HG02870 (cell line): ENCODE measurements at regions not wholly inside any gene's neighbourhood (a gene's known extent, or its start where the extent isn't known, plus 50 kb on each side); places are given as distances from the start of the nearest gene placed in this dataset.
"Not testable (repeated sequence)": the region's sequence is repeated elsewhere in the genome, so short reads cannot be mapped to it uniquely, and the experiment has no call there.

Source experiments
- ATAC-seq: cut with Tn5 transposase; IDR thresholded peaks from one replicate; pipeline ENCODE4 v1.9.1; 2021; ENCODE audit warnings: mild to moderate bottlenecking, moderate library complexity; ENCODE audit not compliant: unreplicated experiment

DNA sequence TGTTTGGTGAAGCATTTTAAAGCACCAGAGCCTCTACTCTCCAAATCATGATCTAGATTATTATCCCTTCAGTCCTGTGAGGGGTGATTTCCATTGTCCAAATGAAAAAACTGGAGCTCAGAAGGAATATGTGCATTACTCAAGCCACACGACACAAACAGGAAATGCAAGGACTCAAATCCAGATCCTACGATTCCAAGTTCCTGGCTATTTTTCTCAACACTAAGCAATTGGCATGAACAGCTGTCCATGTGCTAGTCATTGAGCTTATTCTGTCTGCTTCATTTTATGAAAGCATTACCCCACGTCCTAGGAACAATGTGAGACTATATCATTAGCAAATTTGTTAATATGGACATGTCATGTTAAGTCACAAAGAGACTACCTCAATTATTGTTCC is 273.1 kb upstream of the LYPLAL1 start:
- no peak for ATAC-seq

DNA sequence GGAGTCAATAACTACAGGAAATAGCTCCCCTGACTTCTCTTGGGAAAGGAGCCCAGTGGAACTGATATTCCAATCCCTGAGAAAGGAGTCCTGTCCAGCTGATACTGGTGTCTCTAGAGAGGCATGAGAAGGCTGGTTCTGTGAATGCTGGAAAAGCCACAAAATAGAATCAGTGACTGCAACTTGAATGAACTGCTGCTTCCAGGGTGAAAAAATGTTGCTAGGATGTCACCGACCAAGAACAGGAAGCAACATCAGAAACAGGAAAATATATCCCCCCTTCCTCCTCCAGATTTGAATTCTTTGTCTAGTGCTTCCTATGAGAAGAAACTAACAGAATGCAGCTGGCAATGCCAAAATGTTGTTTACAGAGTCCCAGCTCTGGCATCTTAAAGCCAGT is 269.3 kb upstream of the LYPLAL1 start:
- ATAC-seq = no peak

DNA sequence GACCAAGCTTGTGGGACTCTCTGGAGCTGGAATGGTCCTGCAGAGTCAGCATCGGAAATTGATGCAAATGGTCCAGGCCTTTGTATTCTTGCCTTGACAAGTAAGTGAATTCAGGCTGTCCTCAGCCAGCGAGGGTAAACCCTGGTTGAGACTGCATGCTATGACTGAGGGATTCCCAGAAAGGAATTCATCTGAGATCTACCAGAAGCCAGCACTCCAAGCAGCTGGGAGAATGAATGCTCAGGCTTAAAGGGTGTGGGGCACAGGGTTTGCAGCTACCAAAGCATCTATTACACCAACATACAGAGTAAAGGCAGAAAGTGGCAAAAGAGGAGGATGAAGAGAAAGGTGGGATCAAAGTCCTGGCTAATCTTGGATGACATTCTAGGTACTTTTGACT is 257.0 kb upstream of the LYPLAL1 start:
- ATAC-seq = no peak

DNA sequence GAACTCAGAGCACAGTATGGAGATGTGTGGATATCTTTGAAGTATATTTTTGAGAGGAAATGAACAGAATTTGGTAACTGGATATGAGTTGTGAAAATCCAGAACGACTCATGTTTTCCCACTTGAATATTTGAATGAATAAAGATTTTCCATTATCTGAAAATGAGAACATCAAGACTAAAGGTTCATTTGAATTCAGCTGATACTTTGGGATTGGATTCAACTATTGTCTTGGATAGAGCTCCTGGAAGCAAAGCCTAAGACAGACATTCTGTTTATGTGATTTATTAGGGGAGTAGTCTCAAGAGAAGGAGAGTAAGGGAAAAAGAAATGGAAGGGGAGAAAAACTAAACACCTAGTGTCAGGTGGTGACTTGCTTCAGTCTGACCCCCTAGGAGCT is 256.0 kb upstream of the LYPLAL1 start:
- no peak for ATAC-seq

DNA sequence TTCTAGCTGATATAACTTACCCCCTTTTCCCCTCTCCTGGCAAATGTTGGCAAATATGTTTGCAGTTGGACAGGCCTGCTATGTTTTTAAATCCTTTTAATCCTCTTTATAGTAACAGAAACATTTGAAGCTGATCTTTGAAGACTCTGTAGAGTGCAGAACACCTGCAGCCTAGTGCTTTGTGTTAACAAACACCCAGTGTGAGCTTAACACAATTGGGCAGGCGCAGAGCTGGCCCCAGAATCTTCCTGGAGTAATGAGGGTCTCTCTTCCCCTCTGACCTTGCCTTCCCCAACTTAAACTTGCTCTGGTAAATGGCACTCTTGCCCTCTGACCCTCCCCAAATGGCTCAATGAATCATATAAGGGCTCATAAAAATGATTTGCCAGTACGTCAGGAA is 247.9 kb upstream of the LYPLAL1 start:
- ATAC-seq = no peak

DNA sequence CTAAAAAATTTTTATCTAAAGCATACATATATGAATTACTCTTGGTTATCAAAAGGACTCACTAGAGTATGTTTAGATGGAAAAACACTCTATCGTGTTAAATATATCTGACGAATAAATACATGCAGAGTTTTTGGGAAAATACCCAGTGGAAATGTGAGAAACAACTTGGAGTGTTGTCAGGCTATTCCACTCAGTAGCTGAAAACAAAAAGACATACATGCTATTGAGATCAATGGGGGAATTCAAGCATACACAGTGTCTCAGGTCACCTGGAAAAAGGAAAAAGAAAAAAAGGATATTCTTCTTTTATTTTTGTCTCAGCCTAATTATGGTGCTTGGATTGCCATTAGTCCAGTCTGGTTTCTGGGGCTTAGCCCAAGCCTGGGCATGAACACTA is 247.0 kb upstream of the LYPLAL1 start:
- ATAC-seq = no peak

DNA sequence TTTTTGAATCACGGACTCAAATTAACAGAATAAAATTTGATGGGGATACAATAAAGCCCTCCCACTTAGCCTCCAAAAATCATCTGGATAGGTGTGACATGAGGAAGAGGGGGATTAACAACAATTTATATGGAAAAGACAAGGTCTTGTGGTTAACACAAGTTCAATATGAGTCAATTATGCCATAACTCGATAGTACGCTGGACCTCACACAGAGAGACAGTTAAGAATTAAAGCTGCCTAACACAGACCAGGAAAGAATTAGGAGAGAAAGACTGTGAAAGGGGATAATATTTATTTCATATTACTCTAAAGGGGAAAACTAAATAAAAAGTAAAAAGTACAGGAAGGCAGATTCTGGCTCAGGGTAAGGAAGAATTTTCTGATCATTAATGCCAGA is 243.7 kb upstream of the LYPLAL1 start:
- no peak for ATAC-seq

DNA sequence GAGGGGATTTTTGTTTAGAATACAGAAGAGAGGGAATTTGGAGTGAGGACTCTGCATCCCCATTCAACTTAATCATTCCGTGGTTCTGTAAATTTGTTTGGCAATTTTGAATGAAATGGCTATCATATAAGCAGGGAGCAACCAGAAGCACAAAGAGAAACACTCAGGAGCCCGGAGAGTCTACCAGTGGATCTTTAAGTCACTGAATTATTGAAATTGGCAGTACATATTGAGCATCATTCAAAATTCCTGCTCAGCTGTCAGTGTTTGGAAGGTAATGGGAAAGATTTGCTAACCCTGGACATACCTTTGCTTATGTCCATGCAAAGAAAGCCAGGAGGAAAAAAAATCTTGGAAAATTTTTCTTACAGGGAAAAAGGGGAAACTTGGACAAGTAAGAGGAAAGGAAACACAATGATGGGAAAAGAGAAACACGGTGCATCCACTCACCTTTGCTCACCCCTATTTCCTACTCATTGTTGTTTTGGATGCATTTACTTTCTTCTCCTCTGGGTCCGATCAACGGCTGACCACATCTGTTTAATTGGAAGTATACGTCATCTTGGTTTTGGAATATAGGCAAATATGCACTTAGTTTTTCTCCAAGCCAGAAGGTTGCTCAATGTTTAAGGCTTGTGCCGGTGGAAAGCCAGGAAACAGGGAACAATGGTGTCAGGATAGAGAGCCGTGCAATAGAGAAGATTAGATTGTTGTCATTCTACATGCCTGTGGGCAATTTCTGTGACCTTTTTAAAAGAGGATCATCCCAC is 243.0 kb upstream of the LYPLAL1 start:
- no peak for ATAC-seq

DNA sequence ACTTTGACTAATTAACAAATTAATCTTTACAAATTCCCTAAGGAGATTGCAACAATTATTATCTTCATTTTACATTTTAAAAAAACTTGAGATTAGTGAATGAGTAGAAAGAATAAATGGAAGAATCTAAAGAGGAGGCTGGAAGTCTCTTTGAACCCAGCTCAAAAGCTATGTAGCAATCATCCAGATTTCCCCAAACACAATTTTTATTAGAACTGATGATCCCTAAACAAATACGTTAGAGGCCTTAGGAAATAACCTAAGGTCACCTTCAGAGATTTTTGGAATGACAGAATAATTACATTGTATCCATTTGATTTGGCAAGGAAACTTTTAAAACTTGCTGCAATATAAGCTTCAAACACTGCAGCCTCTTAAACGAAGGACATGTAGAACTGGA is 242.4 kb upstream of the LYPLAL1 start:
- no peak for ATAC-seq

DNA sequence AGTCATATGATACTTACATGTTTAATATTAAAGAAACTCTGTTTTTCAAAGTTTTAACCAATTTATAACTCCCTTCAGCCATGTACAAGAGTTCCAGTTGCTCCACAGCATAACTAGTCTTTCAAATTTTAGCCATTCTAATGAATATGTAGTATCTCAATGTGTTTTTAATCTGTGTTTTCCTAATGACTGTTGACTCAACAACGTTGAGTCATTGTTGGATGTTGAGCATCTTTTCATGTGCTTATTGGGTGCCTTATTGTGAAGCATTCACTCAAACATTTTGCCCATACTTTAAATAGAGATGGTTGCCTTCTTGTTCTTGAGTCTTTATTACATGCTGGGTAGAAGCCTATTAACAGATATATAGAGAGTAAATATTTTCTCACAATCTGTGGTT is 240.2 kb upstream of the LYPLAL1 start:
- ATAC-seq = no peak

DNA sequence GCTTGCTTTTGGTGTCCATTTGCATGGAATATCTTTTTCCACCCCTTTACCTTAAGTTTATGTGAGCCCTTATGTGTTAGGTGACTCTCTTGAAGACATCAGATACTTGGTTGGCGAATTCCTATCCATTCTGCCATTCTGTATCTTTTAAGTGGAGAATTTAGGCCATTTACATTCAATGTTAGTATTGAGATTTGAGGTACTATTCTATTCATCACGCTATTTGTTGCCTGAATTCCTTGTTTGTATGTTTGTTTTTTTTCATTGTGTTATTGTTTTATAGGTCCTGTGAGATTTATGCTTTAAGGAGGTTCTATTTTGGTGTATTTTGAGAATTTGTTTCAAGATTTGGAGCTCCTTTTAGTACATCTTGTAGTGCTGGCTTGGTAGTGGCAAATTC is 238.3 kb upstream of the LYPLAL1 start:
- ATAC-seq = not testable (repeated sequence)

DNA sequence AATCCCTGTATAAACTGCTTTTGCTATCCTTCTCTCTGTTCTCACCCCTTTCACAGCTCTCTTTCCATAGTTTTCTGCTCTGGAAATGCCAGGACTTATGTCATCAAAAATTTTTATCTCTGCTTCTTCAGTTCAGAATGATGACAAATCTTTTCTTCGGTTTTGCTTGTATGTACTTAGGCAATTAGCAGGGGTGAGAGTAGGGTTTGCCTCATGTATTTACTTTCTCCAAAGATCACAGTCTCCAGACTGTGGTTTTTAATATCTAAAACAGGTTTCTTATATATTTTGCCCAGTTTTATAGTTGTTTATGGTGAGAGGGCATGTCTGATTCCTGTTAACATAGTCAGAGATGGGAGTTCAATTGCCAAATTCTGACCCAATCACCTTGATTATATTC is 235.4 kb upstream of the LYPLAL1 start:
- no peak for ATAC-seq

DNA sequence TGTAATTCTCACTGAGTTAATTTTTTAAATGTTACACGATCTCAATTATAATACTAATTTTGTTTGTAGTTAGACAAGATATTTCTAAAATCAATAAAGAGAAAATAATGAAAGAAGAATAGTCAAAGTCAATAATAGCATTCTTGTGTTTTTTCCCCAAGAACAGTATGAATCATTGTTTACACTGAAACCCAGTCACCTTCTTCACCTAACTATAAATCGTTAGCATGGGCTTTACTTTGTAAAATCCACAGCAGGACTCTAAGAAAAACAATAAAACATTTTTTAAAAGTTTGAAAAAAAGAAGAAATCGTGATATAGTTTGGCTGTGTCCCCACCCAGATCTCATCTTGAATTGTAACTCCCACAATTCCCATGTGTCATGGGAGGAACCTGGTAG is 234.6 kb upstream of the LYPLAL1 start:
- ATAC-seq = no peak

DNA sequence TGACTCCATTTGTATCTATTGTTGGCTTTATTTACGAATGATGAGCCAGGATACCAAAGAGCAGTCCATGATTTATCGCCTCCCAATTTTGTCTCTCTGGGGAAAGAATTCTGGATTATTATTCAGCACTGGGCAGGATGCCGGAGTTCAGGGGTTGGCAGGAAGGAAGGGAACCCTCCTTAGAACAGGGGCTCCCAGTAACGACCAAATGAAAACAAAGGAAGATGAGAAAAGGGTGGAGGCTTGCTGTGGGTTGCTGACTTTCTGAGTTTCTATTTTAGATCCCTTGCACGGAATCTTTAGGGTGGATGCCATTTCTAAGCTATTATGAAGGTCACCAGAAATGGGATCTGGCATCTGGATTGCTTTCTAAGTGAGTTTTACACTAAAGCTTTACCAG is 231.2 kb upstream of the LYPLAL1 start:
- ATAC-seq = no peak

DNA sequence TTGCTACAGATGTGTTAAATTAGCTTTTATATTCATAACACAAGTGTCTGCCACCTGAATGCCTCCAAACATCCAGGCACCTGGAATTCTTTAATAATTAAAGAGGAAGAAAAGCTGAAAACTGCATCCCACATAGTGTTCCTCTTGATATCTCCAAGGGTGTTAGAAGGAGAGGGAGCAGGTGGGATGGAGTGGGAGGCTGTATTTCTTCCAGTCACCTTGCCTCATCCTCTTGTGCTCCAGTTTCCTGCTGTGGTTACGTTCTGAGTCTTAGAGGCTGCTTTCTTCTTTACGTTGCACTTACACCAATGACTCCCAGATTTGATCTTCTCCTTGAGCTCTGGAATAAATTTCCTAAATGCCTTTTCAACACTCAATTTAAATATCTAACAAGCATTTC is 230.3 kb upstream of the LYPLAL1 start:
- no peak for ATAC-seq

DNA sequence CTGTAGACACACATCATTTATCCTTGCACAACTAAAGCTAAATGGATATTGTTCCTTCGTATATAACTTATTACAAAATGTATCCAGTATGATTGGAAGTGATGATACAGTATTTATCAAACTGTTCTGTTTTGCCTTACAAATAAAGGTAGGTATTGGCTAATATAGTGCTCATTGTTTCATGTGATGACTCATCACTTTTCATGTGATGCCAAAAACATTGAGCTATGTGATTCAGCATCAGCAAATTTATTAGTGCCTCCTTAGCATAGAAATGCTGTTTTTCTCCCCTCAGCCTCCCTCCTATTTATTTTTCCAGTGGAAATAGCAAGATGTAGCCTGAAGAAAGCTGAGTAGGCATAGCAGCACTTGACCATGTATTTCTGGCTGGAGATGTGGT is 228.6 kb upstream of the LYPLAL1 start:
- ATAC-seq = no peak

DNA sequence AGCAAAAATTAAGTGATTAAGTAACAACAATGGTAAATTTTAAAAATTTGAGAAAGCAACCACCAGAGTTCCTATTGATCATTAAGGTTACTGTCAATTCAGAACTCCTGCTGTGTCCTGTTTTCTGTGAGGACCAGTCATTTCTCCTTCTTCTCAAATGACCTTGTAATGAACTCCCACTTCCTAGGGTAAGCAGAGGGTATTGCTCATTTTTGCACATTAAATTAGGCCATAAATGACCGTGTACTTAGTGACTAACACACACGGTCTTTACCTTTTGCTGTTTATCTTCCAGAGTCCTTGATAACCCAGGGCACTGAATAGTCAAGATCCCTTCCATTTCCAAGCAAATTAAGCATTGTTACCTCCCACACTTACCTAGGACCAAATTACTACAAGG is 227.5 kb upstream of the LYPLAL1 start:
- ATAC-seq = no peak

DNA sequence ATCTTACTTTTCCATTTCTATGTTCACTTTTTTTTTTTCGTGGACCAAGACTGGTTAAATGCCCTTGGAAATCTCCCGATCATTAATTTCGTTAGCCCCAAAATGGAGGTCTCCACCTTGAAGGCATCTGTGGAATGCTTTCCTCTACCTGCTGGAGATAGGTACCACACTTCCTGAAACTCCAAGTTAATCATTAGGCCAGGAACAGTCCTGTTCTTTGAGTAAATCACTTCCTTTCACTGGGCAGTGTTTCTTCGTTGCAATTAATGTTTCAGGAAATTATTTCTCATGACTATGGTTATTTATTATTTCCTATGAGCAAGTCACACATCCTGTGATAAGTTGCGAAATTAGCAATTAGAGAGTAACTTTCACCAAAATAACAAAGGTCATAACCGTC is 225.2 kb upstream of the LYPLAL1 start:
- no peak for ATAC-seq

DNA sequence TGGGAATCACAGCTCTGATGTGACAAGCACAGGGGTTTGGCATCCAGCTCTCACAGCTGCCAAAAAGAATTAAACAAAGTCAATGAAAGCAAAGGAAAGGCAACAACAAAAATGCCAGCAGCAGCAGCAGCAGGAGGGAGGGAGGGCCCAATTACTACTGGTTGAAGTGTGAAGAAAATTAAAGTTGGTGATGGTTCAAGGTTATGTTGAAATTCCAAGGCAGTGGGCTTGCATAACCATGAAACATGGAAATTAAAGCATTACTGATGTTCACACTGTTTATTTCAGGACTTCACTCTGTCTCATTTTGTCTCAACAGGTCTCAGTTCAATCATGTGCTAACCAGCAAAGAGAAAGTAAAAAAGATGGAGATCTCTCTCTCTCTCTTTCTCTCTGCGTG is 220.3 kb upstream of the LYPLAL1 start:
- no peak for ATAC-seq

DNA sequence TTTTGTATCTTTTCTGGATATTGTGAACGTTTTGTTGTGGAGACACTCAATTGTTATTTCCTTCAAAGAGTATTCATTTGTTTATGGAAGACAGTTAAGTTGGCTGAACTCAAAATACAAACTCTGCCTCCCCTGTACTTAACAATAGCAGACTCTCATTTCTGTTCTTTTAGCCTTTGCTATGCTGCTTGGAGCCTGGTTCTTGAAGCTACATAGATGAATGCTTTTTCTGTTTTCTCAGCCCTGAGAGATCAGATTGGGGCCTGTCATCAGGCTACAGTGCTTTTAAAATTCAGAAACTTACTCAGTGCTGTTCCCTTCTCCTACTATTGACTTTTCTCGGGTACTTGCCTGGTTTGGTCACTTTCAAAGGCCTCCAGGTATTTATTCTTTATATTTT is 215.7 kb upstream of the LYPLAL1 start:
- no peak for ATAC-seq

DNA sequence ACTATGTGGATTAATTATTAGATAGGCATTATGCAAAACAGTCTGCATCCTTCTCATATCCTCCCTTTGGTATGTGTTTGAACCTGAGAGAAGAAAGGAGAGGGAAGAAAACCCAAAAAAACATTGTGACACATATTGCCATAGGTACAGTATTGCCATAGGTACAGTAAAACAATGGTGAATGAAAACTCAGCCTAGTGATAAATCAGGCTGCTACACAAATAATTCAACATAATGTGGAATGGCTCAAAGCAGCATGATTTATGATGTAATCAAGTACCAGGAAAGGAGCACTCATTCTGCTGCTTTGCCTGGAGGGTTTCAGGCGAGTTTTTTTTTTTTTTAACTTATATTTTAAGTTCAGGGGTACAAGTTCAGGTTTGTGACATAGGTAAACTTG is 213.9 kb upstream of the LYPLAL1 start:
- no peak for ATAC-seq

DNA sequence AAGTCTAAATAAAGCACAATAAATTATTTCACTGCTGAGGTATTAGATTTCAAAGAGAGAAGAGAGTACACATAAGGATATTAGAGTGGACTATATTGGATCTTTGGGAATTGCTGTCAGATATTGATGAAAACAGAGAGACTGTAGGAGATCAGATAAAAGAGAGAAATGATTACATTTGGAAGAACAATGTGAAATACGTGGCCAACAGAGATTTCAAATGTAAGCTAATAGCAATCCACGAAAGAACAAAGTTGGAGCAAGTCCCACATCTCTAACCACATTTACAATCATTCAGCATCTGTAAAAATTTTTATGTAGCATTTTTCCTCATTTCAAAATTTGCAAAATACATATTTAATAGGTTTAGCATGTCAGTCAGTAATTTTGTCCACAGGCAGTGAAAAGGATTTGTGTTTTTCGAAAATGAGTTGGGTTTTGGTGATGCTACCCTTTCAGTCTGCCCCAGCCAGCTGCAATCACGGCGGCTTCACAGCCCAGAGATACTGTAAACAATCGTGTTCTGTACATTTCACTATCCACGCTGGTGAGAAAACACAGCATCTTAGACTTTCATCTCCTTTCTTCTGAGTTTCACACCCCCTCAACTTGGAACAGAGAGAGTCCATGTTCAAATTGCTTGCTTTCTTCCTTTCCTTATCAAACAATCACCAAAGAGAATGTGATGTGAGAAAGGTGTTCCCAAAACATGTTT is 209.1 kb upstream of the LYPLAL1 start:
- ATAC-seq = no peak

DNA sequence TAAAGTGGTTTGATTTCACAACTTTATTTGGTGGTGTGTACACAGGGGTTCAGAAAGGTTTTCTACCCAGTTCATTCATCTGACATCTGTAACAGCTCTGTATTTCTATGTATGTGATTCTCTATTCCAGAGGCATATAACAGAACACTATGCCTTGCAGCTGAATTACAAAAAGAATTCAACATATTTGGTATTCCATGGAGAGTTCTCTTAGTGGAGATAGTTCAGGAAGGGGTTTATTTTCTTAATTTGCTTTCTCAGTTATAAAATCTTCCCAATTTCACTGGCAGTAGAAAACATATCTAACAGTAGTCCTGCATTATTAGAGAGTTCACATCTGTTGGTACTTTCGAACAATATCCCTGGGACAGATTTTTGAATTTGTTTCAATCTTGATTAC is 207.9 kb upstream of the LYPLAL1 start:
- no peak for ATAC-seq
